Right atrium auricular region (tissue), 2 donors: ENCODE measurements at regions not wholly inside any gene's neighbourhood (a gene's known extent, or its start where the extent isn't known, plus 50 kb on each side); places are given as distances from the start of the nearest gene placed in this dataset.

Experiments
- DNase-seq: peaks from one replicate; pipeline ENCODE4 v3.0.0-alpha.2; 2019; ENCODE audit warnings: low spot score
- H3K27ac ChIP-seq, 2 donors: fragments of 200-600 bp; sonication (generic); 1 replicate in 1 of 2; 2 replicates in 1 of 2; pipeline ENCODE4 v1.5.1; 2016 to 2019
- H3K27me3 ChIP-seq, 2 donors: fragments of 200-600 bp; sonication (generic); one replicate each; pipeline versions ENCODE4 v1.5.1 to v1.6.0; 2017 to 2019
- H3K36me3 ChIP-seq: fragments of 200-600 bp; sonication (generic); one replicate; pipeline ENCODE4 v1.5.1; 2016
- H3K4me1 ChIP-seq, 2 donors: fragments of 200-600 bp; sonication (generic); one replicate each; pipeline versions ENCODE4 v1.5.1 to v1.6.0; 2017 to 2019
- H3K4me3 ChIP-seq, 2 donors: fragments of 200-600 bp; sonication (generic); 1 replicate in 1 of 2; 2 replicates in 1 of 2; pipeline ENCODE4 v1.5.1; 2017 to 2019; ENCODE audit warnings: mild to moderate bottlenecking in 1 of 2, moderate library complexity in 1 of 2
- H3K9me3 ChIP-seq, 2 donors: fragments of 200-600 bp; sonication (generic); one replicate each; pipeline ENCODE4 v1.5.1; 2019
- CTCF ChIP-seq, 2 donors: fragments of 200-600 bp; sonication (generic); IDR thresholded peaks; one replicate each; pipeline ENCODE4 v1.5.1; 2019; ENCODE audit warnings: antibody characterized with exemption in 2 of 2

GRCh38 chr10:130820880-130821482, 490.5 kb downstream of the TCERG1L start:
- Histone ChIP-seq H3K4me3 (no peak overlapping the region), H3K4me1 (no peaks in the 10 kb centered on the region), H3K9me3 (peaks cover 5 to 8% of the 10 kb centered on the region in 2 donors), H3K36me3 (no peaks in the 10 kb centered on the region), H3K27ac (no peak overlapping the region), H3K27me3 (no peaks in the 10 kb centered on the region)
- peak; percentile 55 for DNase-seq
- no peak for TF ChIP-seq CTCF (IDR thresholded peaks at IDR 0.05)

DNA sequence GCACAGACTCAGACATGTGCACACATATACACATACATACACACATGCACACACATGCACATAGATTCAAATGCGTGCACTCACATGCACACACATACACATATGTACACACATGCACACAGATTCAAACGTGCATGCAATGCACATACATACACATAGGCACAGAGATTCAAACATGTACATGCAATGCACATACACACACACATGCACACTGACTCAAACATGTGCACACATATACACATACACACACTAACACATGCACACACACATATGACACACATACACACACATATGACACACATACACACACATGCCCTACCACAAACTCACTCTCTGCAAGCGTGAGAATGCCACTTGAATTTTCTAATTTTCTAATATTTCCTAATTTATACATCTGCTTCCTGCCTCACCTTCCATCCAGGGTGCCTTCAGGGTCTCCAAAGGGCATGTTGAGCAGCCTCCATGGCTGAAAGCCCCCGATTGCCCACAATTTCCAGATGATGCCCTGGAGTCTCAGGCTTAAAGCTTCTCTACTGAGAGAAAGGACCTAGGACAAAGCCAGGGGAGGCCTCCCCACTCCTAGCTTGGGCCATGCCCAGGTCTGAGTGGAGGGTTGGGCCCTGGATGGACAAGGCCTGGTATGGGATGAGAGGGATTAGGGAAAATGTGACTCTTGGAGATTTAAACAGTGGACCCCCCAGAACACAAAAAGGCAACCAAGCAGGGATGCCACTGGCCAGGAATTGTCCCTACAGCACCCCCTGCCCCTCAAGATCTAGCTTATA, 487.1 kb downstream of the TCERG1L start:
- Histone ChIP-seq H3K27me3 (no peaks in the 10 kb centered on the region), H3K36me3 (no peaks in the 10 kb centered on the region), H3K9me3 (peaks cover 9 to 25% of the 10 kb centered on the region in 2 donors), H3K4me1 (no peaks in the 10 kb centered on the region), H3K27ac (no peak overlapping the region), H3K4me3 (no peak overlapping the region)
- no peak for TF ChIP-seq CTCF (IDR thresholded peaks at IDR 0.05)
- no peak for DNase-seq

DNA sequence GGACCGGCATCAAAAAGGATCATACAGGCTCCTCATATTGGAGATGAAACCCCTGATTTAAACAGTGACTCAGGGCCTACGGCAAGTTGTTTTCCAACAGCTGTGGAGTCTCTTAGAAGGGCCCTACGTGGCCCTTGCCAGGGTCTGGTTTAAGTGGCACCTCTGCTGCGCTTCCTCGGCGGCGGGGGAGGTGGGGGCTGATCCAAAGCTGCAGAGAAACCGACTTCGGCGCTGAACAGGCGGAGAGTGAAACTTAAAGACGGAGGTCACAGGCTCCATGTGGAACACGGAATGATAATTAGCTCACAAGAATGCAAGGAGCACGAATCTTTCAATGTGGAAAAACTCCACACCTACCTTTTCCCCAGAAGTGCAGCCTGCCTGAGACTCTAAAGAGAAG, 477.9 kb downstream of the TCERG1L start:
- Histone ChIP-seq H3K9me3 (no peaks in the 10 kb centered on the region), H3K27me3 (no peaks in the 10 kb centered on the region), H3K4me3 (no peak overlapping the region), H3K4me1 (no peaks in the 10 kb centered on the region), H3K27ac (no peak overlapping the region), H3K36me3 (no peaks in the 10 kb centered on the region)
- TF ChIP-seq CTCF (IDR thresholded peaks at IDR 0.05), result no peak
- no peak for DNase-seq

DNA sequence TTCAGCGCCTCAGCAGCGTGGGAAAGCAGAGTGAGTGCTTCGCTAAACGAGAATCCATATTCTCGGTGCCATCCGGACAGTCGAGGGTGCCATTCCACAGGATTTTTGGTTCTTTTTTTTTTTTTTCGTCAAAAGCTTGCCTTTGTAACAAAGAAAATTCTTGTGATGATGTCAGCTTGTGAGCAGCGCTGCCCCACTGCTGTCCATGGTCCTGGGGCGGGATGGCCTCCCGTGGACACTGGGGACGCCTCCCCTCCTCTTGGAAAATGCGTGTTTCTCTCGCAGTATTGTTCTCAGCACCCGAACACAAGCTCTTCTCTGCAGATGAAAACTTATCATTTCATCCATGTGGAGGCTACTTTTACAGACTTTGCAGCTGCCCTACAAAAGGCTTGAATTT, 477.4 kb downstream of the TCERG1L start:
- no peak for TF ChIP-seq CTCF (IDR thresholded peaks at IDR 0.05)
- Histone ChIP-seq H3K4me1 (no peaks in the 10 kb centered on the region), H3K36me3 (no peaks in the 10 kb centered on the region), H3K9me3 (no peaks in the 10 kb centered on the region), H3K27ac (no peak overlapping the region), H3K27me3 (no peaks in the 10 kb centered on the region), H3K4me3 (no peak overlapping the region)
- no peak for DNase-seq

DNA sequence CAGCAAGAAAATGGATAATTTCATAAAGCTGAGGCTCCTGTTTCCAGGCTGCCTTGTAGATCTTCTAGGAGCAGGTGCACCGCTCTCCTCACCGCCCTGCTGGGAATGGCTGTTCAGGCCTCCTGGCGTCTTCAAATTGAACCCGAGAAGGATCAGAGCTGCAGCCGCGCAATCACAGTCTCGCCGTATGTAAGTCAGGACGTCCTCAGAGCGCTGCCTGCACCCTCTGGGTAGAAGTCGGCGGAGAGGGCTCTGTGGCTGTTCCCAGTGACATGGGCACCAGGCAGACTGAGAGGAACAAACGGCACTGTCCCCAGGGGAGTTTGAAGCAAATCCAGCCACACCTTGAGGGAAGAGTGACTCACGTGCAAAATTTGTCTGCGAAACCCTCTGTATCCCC, 476.9 kb downstream of the TCERG1L start:
- no peaks in the 10 kb centered on the region for H3K4me1 ChIP-seq
- TF ChIP-seq CTCF (IDR thresholded peaks at IDR 0.05), result no peak
- no peaks in the 10 kb centered on the region for H3K27me3 ChIP-seq

More for the DNA sequence above, 476.9 kb downstream of the TCERG1L start:
- H3K27ac ChIP-seq, result no peak overlapping the region
- no peaks in the 10 kb centered on the region for H3K36me3 ChIP-seq
- DNase-seq, result no peak
- no peak overlapping the region for H3K4me3 ChIP-seq
- no peaks in the 10 kb centered on the region for H3K9me3 ChIP-seq
